Neural progenitor cell (in vitro differentiated cells): ENCODE measurements at regions not wholly inside any gene's neighbourhood (a gene's known extent, or its start where the extent isn't known, plus 50 kb on each side); places are given as distances from the start of the nearest gene placed in this dataset.

Experiments
- DNase-seq: peaks from one replicate; pipeline ENCODE4 v3.0.0-alpha.2; 2016; ENCODE audit warnings: low spot score
- H2AFZ ChIP-seq: fragments of 200-600 bp; sonication (generic); replicated peaks from 2 replicates; pipeline ENCODE4 v1.6.1; 2016; ENCODE audit warnings: antibody characterized with exemption
- H3F3A ChIP-seq: fragments of 200-600 bp; sonication (generic); 2 replicates; pipeline ENCODE4 v1.6.1; 2016; ENCODE audit warnings: antibody characterized with exemption, low read depth
- H3K27ac ChIP-seq: fragments of 200-600 bp; sonication (generic); 2 replicates; pipeline ENCODE4 v1.5.1; 2016; ENCODE audit warnings: mild to moderate bottlenecking
- H3K27me3 ChIP-seq: fragments of 200-600 bp; sonication (generic); 2 replicates; pipeline ENCODE4 v1.6.1; 2016; ENCODE audit warnings: mild to moderate bottlenecking, moderate library complexity
- H3K36me3 ChIP-seq: fragments of 200-600 bp; sonication (generic); 2 replicates; pipeline ENCODE4 v1.5.1; 2016
- H3K4me1 ChIP-seq: fragments of 200-600 bp; sonication (generic); 2 replicates; pipeline ENCODE4 v1.6.1; 2016; ENCODE audit warnings: mixed run types
- H3K4me2 ChIP-seq: fragments of 200-600 bp; sonication (generic); 2 replicates; pipeline ENCODE4 v1.6.1; 2016
- H3K4me3 ChIP-seq: fragments of 200-600 bp; sonication (generic); 2 replicates; pipeline ENCODE4 v1.5.1; 2016
- H3K79me2 ChIP-seq: fragments of 200-600 bp; sonication (generic); 2 replicates; pipeline ENCODE4 v1.6.1; 2016; ENCODE audit warnings: low read depth
- H3K9ac ChIP-seq: fragments of 200-600 bp; sonication (generic); 2 replicates; pipeline ENCODE4 v1.6.1; 2016
- H3K9me3 ChIP-seq: fragments of 200-600 bp; sonication (generic); 2 replicates; pipeline ENCODE4 v1.5.1; 2016; ENCODE audit warnings: low read depth
- H4K20me1 ChIP-seq: fragments of 200-600 bp; sonication (generic); 2 replicates; pipeline ENCODE4 v1.6.1; 2016; ENCODE audit warnings: low read depth
- H3K27ac Mint-ChIP-seq: 3 replicates; pipeline ENCODE4 v1.8.0; 2021; ENCODE audit warnings: mixed read lengths
- H3K27me3 Mint-ChIP-seq: 2 replicates; pipeline ENCODE4 v1.8.0; 2022; ENCODE audit warnings: low read depth, mild to moderate bottlenecking, inconsistent platforms, moderate library complexity, mixed read lengths; ENCODE audit not compliant: insufficient read depth
- H3K36me3 Mint-ChIP-seq: 3 replicates; pipeline ENCODE4 v1.8.0; 2021; ENCODE audit warnings: mixed read lengths
- H3K4me1 Mint-ChIP-seq: 3 replicates; pipeline ENCODE4 v1.8.0; 2021; ENCODE audit warnings: mixed read lengths
- H3K4me3 Mint-ChIP-seq: 3 replicates; pipeline ENCODE4 v1.8.0; 2021; ENCODE audit warnings: mild to moderate bottlenecking, moderate library complexity, mixed read lengths
- H3K9me3 Mint-ChIP-seq: 3 replicates; pipeline ENCODE4 v1.8.0; 2020; ENCODE audit warnings: mixed read lengths
- CTCF ChIP-seq: fragments of 200-600 bp; sonication (generic); IDR thresholded peaks from 2 replicates; pipeline ENCODE4 v1.5.1; 2017; ENCODE audit warnings: antibody characterized with exemption, mild to moderate bottlenecking
- EZH2 ChIP-seq: fragments of 200-600 bp; sonication (generic); IDR thresholded peaks from 2 replicates; pipeline ENCODE4 v1.6.1; 2017; ENCODE audit warnings: antibody characterized with exemption, mild to moderate bottlenecking, moderate library complexity
- EZH2phosphoT487 ChIP-seq: fragments of 200-600 bp; sonication (generic); IDR thresholded peaks from 2 replicates; pipeline ENCODE4 v1.6.1; 2017; ENCODE audit warnings: antibody characterized with exemption

- no peaks in the 10 kb centered on the region for H3K27me3 Mint-ChIP-seq
- H3K4me2 ChIP-seq, result no peak overlapping the region
- no peaks in the 10 kb centered on the region for H3K36me3 ChIP-seq
- no peaks in the 10 kb centered on the region for H3F3A ChIP-seq
- no peaks in the 10 kb centered on the region for H3K27me3 ChIP-seq
- DNase-seq, result no peak
- no peaks in the 10 kb centered on the region for H4K20me1 ChIP-seq
- no peak overlapping the region for H3K27ac Mint-ChIP-seq
- H3K4me1 ChIP-seq, result no peaks in the 10 kb centered on the region
- H2AFZ ChIP-seq, result no peak overlapping the region
- no peak overlapping the region for H3K4me3 ChIP-seq
- no peak overlapping the region for H3K9ac ChIP-seq
- TF ChIP-seq EZH2 (no peak), EZH2phosphoT487 (no peak), CTCF (no peak)
- no peak overlapping the region for H3K4me3 Mint-ChIP-seq
- no peaks in the 10 kb centered on the region for H3K9me3 ChIP-seq
- no peak overlapping the region for H3K27ac ChIP-seq
- H3K4me1 Mint-ChIP-seq, result no peaks in the 10 kb centered on the region
- no peaks in the 10 kb centered on the region for H3K36me3 Mint-ChIP-seq
- no peaks in the 10 kb centered on the region for H3K79me2 ChIP-seq
- no peaks in the 10 kb centered on the region for H3K9me3 Mint-ChIP-seq
Observed at GRCh38 chr16:62462971-62463370, 426.7 kb upstream of the CDH8 start.

- no peak overlapping the region for H3K4me2 ChIP-seq
- Mint-ChIP-seq H3K9me3 (no peaks in the 10 kb centered on the region), H3K4me1 (no peaks in the 10 kb centered on the region), H3K4me3 (no peak overlapping the region), H3K27me3 (no peaks in the 10 kb centered on the region), H3K36me3 (no peaks in the 10 kb centered on the region), H3K27ac (no peak overlapping the region)
- no peaks in the 10 kb centered on the region for H3K36me3 ChIP-seq
- H3F3A ChIP-seq, result no peaks in the 10 kb centered on the region
- no peak overlapping the region for H2AFZ ChIP-seq
- H3K79me2 ChIP-seq, result no peaks in the 10 kb centered on the region
- H3K4me1 ChIP-seq, result no peaks in the 10 kb centered on the region
- H3K9ac ChIP-seq, result no peak overlapping the region
- H3K9me3 ChIP-seq, result no peaks in the 10 kb centered on the region
- TF ChIP-seq CTCF, result no peak
- no peak for TF ChIP-seq EZH2
- TF ChIP-seq EZH2phosphoT487, result no peak
- no peak overlapping the region for H3K4me3 ChIP-seq
- no peaks in the 10 kb centered on the region for H3K27me3 ChIP-seq
- DNase-seq, result no peak
- no peaks in the 10 kb centered on the region for H4K20me1 ChIP-seq
- H3K27ac ChIP-seq, result no peak overlapping the region
Observed at GRCh38 chr16:62450291-62450690, 414.1 kb upstream of the CDH8 start.

GRCh38 chr16:62445909-62446308 lies 409.7 kb upstream of the CDH8 start:
- Mint-ChIP-seq H3K27me3 (no peaks in the 10 kb centered on the region), H3K27ac (no peak overlapping the region), H3K4me1 (no peaks in the 10 kb centered on the region), H3K9me3 (peaks cover 7% of the 10 kb centered on the region), H3K4me3 (no peak overlapping the region), H3K36me3 (no peaks in the 10 kb centered on the region)
- no peak overlapping the region for H3K4me2 ChIP-seq
- H3K4me3 ChIP-seq, result no peak overlapping the region
- no peak overlapping the region for H3K9ac ChIP-seq
- H3F3A ChIP-seq, result no peaks in the 10 kb centered on the region
- TF ChIP-seq EZH2phosphoT487 (no peak), EZH2 (no peak), CTCF (no peak)
- no peak overlapping the region for H2AFZ ChIP-seq
- no peaks in the 10 kb centered on the region for H3K79me2 ChIP-seq
- no peak overlapping the region for H3K27ac ChIP-seq
- H3K36me3 ChIP-seq, result no peaks in the 10 kb centered on the region
- no peaks in the 10 kb centered on the region for H3K9me3 ChIP-seq
- no peaks in the 10 kb centered on the region for H3K4me1 ChIP-seq
- no peak for DNase-seq
- H4K20me1 ChIP-seq, result no peaks in the 10 kb centered on the region
- no peaks in the 10 kb centered on the region for H3K27me3 ChIP-seq

- Mint-ChIP-seq H3K27ac (no peak overlapping the region), H3K27me3 (peaks cover 2% of the 10 kb centered on the region), H3K4me3 (no peak overlapping the region), H3K36me3 (no peaks in the 10 kb centered on the region), H3K4me1 (peaks cover 13% of the 10 kb centered on the region), H3K9me3 (no peaks in the 10 kb centered on the region)
- H3K4me3 ChIP-seq, result no peak overlapping the region
- H3K9ac ChIP-seq, result no peak overlapping the region
- no peak for DNase-seq
- H3K9me3 ChIP-seq, result no peaks in the 10 kb centered on the region
- no peaks in the 10 kb centered on the region for H3K36me3 ChIP-seq
- no peaks in the 10 kb centered on the region for H4K20me1 ChIP-seq
- H3F3A ChIP-seq, result no peaks in the 10 kb centered on the region
- H3K4me1 ChIP-seq, result no peaks in the 10 kb centered on the region
- H3K27ac ChIP-seq, result no peak overlapping the region
- TF ChIP-seq EZH2 (no peak), EZH2phosphoT487 (no peak), CTCF (no peak)
- H3K27me3 ChIP-seq, result no peaks in the 10 kb centered on the region
- no peaks in the 10 kb centered on the region for H3K79me2 ChIP-seq
- no peak overlapping the region for H3K4me2 ChIP-seq
- H2AFZ ChIP-seq, result no peak overlapping the region
Observed at GRCh38 chr16:62424206-62424605, 388.0 kb upstream of the CDH8 start.
